Activated gamma-delta T cell treated with Interleukin-2 at 50 U/mL for 16 hours (primary cell): ENCODE measurements at regions not wholly inside any gene's neighbourhood (a gene's known extent, or its start where the extent isn't known, plus 50 kb on each side); places are given as distances from the start of the nearest gene placed in this dataset.

Experiments
- DNase-seq: peaks from one replicate; pipeline ENCODE4 v3.0.0-alpha.2; 2020

DNA sequence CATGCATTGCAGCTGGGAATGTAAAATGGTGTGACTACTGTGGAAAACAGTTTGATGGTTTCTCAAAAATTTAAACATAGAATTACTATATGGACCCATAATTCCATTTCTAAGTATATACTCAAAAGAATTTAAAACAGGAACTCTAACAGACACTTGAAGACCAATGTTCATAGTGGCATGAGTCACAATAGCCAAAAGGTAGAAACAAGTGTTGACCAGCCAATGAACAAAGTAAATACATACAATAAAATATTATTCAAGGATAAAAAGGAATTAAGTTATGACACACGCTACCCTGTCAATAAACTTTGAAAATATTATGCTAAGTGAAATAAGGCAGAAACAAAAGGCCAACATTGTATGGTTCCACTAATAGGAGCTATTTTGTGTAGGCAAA is 357.4 kb upstream of the IL12A start:
- DNase-seq: no peak

DNA sequence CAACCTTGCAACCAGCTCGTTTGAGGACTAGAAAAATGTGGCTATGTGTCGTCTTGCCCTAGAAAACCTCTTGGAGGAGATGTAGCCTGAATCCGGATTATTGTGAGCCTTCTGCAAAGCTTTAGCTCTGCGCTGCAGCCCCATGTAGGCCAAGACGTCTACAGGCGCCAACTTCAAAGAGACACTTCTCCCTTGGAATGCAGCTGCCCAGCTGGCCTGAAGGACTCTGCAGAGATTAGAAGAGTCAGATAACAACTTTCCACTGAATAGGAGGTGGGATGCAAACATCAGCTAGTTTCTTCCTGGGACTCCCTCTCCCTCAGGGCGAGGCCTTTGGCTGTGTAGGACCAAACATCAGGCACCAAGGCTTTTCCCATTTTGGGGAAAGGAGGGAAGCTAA is 356.5 kb upstream of the IL12A start:
- DNase-seq: no peak

DNA sequence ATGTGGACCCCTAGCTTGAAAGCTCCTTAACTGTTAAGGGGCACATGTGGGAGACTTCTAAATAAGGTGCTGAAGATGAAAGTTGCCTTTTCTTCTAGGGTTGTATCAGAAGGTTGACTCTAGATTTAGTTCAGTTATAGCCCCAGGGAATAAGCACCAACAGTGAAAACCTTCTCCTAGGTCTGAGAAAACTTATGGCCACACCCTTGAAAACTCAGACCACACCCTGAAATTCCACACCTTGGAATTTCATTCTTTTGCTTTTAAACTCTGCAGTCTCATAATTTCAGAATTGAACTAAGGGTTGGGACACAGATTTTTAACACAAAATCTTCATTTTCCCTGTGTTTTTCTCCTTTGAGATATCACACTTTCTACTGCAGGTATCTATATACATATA is 355.8 kb upstream of the IL12A start:
- DNase-seq: no peak

DNA sequence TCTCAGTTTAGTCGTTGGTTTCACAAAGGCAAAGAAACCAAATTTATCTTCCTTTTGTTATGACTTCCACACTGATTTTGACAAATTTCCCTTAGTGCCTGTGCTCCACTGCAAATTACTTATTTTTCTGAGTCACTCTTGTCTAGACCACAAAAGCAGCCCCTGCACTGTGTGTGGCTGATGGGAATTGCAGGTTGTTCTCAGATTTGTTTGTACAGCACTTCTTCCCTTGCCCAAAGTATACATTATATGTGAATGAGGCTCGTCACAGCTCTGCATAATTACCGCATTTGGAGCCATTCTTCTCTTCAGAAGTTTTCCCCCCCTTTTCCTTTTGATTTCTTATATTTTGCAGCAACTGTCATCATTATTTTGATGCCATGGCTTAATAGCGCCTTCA is 354.2 kb upstream of the IL12A start:
- no peak for DNase-seq

DNA sequence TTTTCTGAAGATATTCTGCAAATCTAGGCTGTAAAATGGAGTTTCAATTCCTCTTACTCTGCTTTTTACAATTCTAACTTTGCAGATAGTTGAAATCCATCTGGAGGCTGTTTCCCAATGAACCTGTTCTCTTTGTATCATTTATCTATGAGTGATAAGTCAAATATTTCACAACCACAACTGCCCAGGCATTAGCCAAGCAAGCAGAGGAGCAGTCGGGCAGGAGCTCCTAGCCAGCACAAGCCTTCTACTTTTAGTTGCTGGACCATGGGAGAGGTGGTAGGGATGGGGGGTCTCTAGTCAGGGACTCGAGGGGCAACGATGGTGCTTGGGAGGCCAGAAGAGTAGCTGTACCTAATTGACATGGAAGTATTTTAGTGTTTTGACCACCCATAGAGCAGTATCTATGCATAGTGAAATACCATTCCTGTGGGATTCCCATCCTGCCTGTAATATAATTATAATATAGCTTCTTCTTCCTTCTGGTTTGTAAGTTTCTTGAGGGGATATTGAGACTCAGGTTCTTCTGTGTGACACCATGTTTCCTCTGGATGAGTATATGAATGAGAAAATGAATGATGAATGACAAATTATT is 353.5 kb upstream of the IL12A start:
- DNase-seq: no peak

DNA sequence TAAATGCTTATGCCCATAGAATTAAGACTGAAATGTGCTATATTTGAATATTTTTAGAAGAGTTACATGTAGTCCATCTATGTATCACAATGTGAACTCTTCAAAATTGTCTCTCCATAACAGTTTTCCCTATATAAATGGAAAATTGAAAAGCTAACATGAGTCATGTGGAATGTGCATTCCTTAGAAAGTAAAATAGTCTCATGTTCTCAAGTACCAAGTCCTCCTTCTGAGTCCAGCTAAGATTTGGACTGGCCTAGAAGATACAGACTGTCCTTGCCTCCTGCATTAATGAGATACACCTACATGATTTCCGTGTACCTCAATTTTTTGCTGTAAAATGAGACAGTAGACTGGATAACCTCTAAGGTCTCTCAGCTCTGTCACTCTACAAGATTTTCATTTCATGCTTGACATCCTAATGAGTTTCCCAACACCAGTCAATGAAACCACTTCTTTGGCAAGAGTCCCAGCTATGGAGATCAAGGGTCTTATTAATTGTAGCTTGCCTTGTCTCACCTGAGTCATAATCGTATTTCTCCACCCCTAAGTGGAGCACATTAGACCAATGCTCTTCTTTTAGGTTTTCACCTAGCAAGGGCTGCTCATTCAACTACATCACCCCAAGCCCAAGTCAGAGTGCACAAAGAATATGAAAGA is 350.6 kb upstream of the IL12A start:
- DNase-seq: no peak

DNA sequence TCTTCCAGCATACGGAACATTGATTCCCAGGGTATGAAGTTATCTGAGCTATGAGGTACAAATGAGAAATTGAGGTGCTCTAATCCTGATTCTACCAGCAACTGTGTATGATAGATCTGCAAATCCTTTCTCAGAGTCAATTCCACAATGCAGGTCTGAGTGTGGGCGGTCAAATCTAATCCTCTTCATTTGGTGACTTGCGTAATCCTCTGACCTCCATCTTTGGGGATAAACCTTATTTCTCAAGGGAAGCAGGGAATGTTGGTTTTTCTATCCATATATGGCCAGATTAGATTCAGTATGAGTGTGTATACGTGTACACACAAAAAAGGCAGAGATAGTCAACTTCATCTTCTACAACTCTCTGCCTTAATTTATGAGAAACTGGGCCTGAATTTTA is 348.4 kb upstream of the IL12A start:
- no peak for DNase-seq

DNA sequence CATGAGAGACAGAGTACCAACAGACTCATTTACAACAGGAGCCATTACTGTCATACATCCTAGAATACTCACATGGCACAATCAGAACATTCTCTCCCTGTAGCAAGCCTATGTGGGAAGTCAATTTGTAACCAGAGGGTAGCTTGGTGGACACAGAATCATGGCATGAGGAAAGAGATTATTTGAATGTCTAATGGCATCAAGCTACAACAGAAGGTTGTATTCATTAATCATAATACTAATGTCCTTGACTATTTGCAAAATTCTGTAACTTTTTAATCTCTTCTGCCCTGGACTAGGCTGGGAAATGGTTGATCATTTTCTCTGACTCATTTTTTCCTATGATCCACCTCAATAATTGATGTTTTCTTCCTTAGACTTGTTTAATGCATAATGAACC is 345.2 kb upstream of the IL12A start:
- DNase-seq: no peak

DNA sequence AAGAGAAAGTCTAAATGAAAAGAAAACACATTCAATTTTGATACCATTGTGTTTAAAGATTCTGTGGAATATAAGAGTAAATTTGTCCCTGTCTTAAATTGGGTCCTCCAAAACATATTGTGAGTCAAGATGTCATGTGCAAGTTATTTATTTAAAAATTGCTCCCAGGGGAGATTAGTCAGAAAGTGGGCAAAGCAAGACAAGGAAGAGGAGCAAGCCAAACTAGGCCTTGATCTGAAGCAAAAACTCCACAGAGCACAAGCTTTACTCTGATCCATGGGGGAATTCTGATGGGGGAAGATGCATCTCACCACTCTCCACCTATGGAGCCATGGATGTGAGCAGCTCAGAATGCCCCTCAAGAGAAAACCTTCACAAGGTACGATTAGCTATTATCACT is 342.8 kb upstream of the IL12A start:
- DNase-seq: no peak

DNA sequence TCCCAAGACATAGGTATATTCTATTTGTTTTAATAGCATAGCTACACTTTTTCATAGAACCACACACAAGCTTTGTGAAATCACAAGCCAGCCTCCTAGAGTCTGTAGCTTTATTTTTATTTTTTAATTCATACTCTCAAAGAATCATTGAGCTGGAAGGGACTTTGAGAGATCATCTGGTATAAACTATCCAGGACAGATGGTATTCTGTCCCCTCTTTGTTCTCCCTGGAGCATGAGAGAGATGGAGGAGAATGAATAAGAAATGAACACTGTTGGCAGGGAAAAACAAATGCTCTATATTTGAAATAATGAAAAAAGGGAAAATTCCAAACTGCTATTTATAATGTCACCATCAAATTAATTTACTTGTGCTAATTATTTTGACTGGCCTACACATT is 338.7 kb upstream of the IL12A start:
- no peak for DNase-seq

DNA sequence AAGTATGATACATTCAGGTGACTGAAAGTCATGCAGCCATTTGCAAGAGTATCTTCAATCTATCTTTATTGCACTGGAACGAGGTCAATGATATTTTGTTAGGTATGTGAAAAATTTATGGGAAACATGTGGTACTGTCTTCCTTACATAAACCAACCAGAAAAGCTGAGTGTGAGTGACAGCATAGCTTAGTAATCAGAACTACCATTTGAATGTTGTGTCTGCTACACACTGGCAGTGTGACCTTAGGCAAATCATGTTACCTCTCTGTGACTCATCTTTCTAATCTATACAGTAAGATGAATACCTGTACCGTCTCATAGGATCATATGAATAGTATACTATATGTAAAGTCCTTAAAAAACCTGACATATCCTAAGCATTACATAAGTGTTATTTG is 337.9 kb upstream of the IL12A start:
- DNase-seq: no peak

DNA sequence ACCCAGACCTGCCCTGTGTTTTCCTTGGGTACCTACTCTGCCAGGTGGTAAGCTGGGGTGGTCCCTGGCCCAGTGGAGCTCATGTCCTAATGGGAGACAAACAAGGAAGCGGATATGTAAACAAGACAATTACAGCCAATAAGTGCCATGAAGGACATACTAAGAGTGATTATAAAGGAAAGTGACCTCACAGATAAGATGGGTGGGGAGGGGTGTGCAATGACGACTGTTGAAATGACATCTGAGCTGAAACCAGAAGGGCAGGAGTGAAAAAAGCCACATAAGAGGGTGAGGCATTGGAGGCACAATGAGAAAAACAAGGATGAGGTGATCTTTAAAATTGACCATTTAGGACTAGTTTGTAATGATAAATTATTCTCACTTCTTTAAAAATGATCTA is 336.2 kb upstream of the IL12A start:
- no peak for DNase-seq

DNA sequence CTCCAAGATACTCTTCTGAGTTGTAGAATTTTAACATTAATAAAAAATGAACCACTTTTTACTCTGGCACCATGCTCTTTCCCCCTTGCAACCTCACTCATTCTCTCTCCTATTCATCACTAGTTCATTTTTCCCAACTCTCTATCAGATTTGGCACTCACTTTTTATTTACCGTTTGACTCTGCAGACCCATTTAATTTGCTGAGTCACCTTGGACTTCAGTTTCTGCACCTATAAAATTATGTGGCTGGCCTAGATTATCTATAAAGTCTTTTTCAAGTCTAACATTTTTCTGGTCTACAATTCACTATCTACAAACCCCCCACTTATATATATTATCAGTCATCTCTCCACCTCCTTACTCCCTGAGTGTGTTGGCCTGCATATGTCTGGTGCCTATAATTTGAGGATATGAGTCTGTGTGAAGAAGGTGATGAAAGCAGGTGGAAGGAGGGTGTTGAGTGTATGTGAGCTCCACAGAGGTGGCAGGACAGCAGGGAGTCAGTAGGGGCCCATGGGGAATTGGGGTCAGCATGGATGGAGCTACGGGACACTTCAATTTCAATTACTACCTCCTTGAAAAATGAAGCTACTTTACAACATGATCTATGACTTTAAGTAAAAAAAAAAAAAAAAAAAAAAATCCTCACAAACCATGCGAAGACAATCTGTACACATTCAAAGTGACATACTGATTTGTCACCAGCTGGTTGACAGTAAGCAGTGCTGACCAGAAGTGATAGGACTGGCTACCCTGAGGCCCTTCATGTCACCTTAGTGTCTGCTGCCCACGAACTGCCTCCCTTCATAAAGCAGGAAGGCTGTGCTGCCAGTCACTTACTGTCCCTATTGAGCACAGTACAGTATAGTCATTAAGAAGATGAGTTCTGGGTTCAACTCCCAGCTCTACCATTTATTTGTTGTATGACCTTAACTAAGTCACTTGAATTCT is 334.2 kb upstream of the IL12A start:
- no peak for DNase-seq

DNA sequence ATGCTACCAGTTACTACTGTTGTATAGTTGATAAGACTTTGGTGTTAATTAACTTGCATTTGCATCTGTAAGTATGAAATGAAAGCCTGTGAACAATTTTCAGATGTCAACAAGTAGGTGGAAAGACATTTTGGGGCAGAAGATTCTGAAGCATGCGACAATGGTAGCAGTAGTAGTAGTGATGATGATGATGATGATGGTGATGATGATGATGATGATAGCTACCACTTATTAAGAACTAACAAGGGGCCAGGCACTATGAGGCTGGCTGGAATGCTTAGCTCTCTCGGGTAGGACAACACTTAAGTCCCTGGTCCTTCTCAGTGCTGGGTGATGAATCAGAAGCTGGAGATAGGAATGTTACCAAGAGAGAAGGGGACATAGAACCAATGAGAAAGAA is 333.4 kb upstream of the IL12A start:
- no peak for DNase-seq

DNA sequence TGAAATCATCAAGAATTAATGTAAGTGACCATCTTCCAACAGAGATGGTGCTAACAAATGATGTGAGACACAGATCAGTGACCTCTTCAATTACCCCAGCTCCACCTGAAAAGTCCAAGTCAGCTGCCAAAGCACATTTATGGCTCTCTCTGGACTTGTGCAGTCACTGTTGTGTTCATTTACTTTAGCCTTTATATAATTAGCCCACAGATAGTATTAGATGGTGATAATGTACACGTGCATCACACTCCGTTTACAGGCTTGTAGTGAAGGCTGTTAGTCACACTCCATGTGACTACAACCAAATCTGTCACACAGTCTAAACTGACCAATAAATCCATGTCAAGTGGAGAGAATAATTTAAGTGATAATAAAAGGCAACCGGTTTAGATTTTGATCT is 331.5 kb upstream of the IL12A start:
- no peak for DNase-seq

DNA sequence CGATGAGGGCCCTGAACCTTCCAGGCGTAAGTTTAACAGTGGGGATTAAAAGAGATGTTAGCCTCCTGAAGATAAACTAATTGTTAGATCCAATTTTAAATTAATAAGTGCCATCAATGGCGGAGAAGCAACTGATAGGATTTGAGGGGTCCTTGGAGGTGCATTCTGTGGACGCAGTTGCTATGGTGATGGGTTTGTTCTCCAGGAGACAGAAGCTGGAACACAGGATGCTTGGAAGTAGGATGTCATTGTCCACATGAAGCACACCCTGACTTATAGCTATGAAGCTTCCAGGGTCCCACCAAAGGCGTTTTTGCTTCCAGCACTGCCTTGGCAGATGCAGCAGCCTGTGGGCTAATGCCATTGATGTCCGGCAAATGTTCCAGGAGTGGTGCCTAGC is 331.0 kb upstream of the IL12A start:
- DNase-seq: no peak

DNA sequence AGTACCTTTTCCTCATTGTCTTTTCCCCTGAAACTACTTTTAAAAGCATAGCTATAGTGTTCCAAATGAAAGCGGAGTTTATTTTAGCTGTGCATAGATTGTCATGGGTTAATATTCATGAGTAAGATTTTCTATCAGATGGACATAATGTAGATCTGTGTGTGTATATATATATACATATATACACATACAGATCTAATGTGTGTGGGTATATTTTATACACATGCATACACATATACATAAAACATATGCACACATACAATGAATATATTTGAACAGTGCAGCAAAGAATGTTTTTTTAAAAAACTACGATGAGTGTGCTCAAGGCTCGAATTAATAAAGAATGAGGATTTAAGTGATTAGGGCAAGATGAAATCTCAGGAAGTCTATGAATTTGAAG is 328.3 kb upstream of the IL12A start:
- DNase-seq: no peak

DNA sequence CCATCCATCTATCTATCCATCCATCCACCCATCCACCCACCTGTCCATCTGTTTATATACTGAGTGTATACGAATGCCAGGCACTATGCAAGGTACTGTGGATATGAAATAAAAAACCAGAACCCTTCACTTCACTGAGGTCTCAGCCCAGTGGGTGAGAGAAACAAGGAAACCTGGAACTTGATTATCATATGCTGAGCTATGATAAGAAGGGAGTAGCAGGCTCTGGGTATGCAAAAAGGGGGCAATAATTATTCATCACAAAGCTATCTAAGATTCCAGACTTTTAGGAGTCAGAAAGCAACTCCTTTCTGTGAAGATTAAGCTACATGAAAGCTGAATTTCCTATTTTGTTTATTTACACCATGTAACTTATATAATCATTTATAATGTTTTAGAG is 327.7 kb upstream of the IL12A start:
- no peak for DNase-seq

DNA sequence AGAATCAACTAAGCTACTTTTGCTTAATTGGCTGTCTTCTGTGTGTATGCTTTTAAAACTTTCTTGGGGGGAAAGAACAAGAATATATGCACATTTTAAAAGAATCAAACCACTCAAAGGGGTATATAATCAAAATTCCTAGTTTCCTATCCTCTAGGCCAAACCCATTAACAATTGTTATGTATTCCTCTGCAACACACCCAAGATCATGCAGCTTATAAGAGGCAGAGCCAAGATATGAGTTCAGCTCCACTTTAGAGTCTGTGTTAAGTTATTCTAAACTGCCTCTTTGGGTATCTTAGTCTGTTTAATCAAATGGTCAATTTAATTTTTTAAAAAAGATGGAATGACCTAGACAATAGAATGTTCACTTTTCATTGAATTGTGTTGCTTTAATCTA is 326.1 kb upstream of the IL12A start:
- DNase-seq: no peak

DNA sequence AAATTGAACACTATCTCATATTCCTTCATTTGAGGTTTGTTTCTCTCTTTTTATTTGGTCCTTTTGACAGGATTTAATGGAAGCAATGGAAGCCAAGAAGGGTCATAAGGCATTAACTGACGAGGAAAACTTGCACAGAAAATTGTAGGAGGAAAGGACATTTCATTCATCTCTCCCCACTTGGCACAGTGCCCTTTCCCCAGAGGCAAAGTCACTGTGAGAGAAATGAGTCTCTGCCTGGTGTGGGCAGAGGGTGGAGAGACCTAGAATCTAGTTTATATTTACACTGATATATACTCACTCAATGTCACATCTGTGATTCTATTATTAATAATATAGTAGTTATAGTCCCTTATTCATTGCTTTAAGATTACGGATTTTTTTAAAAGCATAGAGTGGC is 324.6 kb upstream of the IL12A start:
- DNase-seq: no peak

DNA sequence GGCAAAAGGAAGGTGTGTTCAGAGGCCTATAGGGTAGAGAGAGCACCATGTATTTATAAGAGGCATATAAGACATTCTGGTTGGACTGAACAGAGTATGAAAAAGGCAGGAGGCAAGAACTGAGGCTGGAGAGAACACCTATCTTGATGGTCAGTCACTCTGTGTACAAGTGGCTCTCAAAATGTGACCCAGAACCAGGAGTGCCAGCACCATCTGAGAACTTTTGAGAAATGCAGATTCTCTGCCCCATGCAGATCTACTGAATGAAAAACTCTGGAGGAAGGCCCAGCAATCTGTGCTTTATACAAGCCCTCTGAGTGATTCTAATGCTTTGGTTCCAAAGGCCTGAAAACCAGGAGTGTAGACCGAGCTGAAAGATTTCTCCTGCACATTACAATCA is 324.0 kb upstream of the IL12A start:
- no peak for DNase-seq

DNA sequence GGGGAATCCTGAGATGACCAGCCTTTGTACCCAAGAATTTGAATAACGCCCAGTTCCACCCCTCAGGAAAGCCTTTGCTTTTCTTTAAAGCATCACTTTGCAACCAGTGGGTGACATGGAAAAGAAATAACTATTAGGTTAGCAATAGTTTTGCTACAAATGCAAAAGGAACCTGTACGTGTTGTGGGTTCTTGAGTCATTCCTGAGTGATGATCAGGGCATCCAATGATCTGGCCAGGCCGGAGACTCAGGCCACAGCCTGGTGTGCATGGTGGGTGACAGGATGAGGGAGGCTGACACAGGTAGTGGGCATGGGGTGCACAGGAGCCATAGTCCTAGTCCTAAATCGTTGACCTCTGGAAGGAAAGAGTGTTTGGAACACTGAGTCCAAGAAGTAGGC is 321.4 kb upstream of the IL12A start:
- DNase-seq: no peak

DNA sequence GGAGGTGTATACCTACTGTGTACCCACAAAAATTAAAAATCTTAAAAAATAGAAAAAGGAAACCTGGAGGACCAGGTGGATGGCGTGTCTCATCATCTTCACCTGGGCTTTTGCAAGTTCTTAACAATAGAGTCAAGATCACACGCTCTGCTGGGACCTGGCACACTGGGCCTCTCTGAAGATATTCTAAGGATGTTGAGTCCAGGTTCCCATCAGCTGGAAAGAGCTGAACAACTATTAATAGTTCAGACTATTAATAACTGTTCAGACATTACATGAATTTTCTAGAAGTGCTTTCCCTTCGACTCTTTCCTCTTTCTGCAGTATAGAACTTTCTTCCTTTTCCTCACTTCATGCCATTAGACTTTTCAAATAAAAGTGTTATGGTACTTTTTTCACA is 320.2 kb upstream of the IL12A start:
- DNase-seq: no peak

DNA sequence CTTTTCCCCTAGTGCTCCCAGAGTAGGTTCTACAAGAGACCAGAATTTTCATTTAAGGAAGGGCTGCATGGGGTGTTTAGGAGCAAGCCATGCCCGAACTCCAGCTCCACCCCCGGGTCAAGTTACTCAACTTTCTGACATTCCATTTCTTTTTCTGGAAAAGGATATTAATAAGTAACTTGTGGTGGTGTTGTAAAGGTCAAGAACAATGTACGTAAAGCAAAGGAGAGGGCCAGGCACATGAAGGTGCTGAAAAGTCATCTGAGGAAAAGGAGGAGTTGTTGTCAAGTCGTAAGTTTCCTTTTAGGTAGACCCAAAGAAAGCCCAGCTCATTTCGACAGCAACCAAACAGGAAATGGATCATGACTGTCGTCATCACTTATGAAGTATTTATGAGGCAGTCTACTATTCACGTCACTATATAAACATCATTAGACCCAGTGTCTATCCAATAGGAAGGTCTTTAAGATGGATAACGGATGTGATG is 319.6 kb upstream of the IL12A start:
- no peak for DNase-seq
